Cardiac muscle cell (in vitro differentiated cells and primary cell): ENCODE measurements at regions not wholly inside any gene's neighbourhood (a gene's known extent, or its start where the extent isn't known, plus 50 kb on each side); places are given as distances from the start of the nearest gene placed in this dataset.

Experiments used
- DNase-seq, 2 donors: peaks; one replicate each; pipeline versions ENCODE4 v3.0.0 to v3.0.0-alpha.2; 2010 to 2017; ENCODE audit warnings: low read depth in 1 of 2, low spot score in 1 of 2
- H3K27ac ChIP-seq: fragments of 200-600 bp; sonication (generic); 2 replicates; pipeline ENCODE4 v1.5.1; 2016
- H3K27me3 ChIP-seq: fragments of 200-600 bp; sonication (generic); 2 replicates; pipeline ENCODE4 v1.6.0; 2016; ENCODE audit warnings: control low read depth
- H3K36me3 ChIP-seq: fragments of 200-600 bp; sonication (generic); 2 replicates; pipeline ENCODE4 v1.5.1; 2016; ENCODE audit warnings: control low read depth
- H3K4me1 ChIP-seq: fragments of 200-600 bp; sonication (generic); 2 replicates; pipeline ENCODE4 v1.8.1; 2017; ENCODE audit warnings: low read depth, mild to moderate bottlenecking, mixed run types
- H3K4me3 ChIP-seq: fragments of 200-600 bp; sonication (generic); 2 replicates; pipeline ENCODE4 v1.5.1; 2016; ENCODE audit warnings: mild to moderate bottlenecking
- H3K9me3 ChIP-seq: fragments of 200-600 bp; sonication (generic); 2 replicates; pipeline ENCODE4 v1.5.1; 2017; ENCODE audit warnings: low read depth, mild to moderate bottlenecking, control low read depth
- TF ChIP-seq, protein P1 (sequence below): IDR thresholded peaks from 2 replicates; pipeline ENCODE4 v1.5.1; 2012; ENCODE audit warnings: low read depth, mild to moderate bottlenecking, low read length

DNA sequence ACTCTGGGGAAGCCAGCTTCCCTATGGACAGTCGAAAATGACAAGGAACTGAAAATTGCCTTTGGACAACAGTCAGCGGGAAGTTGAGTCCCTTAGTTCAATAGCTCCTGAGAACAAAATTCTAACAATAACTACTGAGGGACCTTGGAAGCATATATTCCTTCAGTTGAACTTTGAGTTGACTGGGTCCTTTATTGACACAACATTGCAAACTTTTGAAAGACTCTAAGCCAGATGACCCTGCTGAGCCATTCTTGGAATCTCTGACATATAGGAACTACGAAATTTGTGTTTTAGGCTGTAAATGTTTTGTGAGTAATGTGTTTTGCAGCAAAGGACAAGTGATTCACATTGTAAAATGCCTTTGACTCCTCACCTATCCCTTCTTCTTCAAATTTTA is 548.8 kb upstream of the LCORL start:
- Histone ChIP-seq H3K4me3 (no peak overlapping the region), H3K9me3 (no peaks in the 10 kb centered on the region), H3K36me3 (no peaks in the 10 kb centered on the region), H3K27me3 (no peaks in the 10 kb centered on the region), H3K27ac (no peak overlapping the region), H3K4me1 (peaks cover 7% of the 10 kb centered on the region)
- TF ChIP-seq, protein P1, sequence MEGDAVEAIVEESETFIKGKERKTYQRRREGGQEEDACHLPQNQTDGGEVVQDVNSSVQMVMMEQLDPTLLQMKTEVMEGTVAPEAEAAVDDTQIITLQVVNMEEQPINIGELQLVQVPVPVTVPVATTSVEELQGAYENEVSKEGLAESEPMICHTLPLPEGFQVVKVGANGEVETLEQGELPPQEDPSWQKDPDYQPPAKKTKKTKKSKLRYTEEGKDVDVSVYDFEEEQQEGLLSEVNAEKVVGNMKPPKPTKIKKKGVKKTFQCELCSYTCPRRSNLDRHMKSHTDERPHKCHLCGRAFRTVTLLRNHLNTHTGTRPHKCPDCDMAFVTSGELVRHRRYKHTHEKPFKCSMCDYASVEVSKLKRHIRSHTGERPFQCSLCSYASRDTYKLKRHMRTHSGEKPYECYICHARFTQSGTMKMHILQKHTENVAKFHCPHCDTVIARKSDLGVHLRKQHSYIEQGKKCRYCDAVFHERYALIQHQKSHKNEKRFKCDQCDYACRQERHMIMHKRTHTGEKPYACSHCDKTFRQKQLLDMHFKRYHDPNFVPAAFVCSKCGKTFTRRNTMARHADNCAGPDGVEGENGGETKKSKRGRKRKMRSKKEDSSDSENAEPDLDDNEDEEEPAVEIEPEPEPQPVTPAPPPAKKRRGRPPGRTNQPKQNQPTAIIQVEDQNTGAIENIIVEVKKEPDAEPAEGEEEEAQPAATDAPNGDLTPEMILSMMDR, result no peak
- DNase-seq, result no peak

DNA sequence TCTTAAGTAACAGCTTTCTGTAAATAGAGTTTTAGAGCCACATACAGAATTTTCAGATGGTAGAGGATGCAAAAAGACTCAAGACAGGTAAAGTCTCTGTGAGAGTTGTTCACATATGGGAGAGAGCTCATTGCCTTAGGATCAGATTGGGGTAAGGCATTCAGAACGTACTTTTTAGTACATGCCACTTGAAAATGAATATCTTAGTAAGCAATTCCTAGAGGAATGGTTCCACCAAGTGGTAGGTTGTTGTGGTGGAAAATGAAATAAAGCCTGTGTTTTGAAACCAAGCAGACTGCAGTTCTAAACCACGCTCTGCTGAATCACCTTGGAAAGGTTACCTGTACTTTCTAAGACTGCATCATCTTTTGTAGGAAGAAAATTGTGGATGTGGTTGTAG is 547.0 kb upstream of the LCORL start:
- Histone ChIP-seq H3K27ac (no peak overlapping the region), H3K36me3 (no peaks in the 10 kb centered on the region), H3K27me3 (no peaks in the 10 kb centered on the region), H3K4me3 (no peak overlapping the region), H3K4me1 (peaks cover 7% of the 10 kb centered on the region), H3K9me3 (no peaks in the 10 kb centered on the region)
- TF ChIP-seq, protein P1, result no peak
- peak; percentile 1 to 12 for DNase-seq

DNA sequence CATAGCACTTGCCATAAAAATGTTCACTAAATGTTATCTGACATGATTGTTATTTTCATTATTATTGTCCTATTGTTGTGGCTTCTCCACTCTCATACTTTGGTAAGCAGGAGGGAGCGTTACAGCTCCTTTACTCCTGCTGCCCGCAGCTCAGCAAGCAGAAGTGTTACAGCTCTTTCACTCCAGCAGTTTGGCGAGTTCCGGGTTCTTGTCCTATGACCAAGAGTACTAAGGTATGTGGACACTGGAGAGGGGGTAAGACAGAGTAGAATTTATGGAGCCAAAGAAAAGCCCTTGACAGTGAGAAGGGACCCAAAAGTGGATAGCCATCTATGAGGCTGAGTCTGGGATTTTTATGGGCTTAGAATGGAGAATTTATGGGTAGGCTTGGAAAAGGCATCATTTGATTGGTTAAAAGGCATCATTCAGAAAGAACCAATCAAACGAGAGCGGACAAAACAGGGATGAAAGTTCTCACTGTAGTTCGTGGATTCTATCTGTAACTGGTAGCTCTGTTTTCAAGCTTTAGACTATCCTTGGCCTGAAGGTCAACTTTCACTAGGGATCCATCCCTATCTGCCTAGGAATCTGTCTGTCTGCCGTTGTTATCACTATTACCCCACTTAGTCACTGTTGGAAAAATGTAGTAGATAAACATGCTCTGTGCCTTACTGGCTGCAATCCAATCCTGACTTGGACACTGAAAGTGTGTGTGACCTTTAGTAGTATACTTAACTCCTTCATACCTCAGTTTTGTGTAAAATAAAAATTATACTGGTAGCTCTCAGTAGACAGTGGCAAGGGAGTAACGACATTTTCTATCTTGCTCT is 545.6 kb upstream of the LCORL start:
- H3K4me3 ChIP-seq, result no peak overlapping the region
- no peaks in the 10 kb centered on the region for H3K9me3 ChIP-seq
- H3K4me1 ChIP-seq, result peaks cover 7% of the 10 kb centered on the region
- H3K27me3 ChIP-seq, result no peaks in the 10 kb centered on the region
- H3K27ac ChIP-seq, result no peak overlapping the region
- no peaks in the 10 kb centered on the region for H3K36me3 ChIP-seq
- TF ChIP-seq, protein P1, result no peak
- peak in 1 of 2 donors; percentile 3 for DNase-seq

DNA sequence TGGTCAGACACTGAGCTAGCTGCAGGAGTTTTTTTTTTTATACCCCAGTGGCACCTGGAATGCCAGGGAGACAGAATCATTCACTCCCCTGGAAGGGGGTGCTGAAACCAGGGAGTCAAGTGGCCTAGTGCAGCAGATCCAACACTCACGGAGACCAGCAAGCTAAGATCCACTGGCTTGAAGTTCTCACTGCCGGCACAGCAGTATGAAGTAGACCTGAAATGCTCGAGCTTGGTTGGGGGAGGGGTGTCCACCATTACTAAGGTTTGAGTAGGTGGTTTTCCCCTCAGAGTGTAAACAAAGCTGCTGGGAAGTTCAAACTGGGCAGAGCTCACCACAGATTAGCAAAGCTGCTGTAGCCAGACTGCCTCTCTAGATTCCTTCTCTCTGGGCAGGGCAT is 537.9 kb upstream of the LCORL start:
- no peak for DNase-seq
- Histone ChIP-seq H3K27me3 (no peaks in the 10 kb centered on the region), H3K27ac (no peak overlapping the region), H3K9me3 (no peaks in the 10 kb centered on the region), H3K4me1 (no peaks in the 10 kb centered on the region), H3K4me3 (no peak overlapping the region), H3K36me3 (no peaks in the 10 kb centered on the region)
- TF ChIP-seq, protein P1, result no peak

DNA sequence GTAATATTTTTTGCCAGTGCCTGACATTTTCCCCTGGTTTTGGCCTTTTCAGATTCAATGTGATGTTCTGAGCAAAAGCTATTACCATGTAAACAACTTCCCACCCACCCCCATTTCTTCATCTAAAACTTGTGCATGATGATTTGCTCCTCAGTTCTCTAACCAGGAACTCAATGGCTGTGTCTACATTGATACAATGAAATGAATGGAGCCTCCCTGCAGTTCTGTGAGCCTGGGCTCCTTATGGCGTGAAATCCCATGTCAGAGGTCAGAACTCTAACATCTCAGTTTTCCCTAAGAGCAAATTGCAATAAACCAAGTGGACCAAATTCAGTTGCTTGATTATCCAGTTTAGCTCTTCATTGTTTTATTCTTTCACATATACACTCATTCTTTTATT is 534.8 kb upstream of the LCORL start:
- H3K27ac ChIP-seq, result no peak overlapping the region
- TF ChIP-seq, protein P1, result no peak
- no peaks in the 10 kb centered on the region for H3K36me3 ChIP-seq
- no peaks in the 10 kb centered on the region for H3K27me3 ChIP-seq
- no peak for DNase-seq
- H3K9me3 ChIP-seq, result no peaks in the 10 kb centered on the region
- H3K4me3 ChIP-seq, result no peak overlapping the region
- no peaks in the 10 kb centered on the region for H3K4me1 ChIP-seq
